Mesodermal cell (in vitro differentiated cells): ENCODE measurements at regions not wholly inside any gene's neighbourhood (a gene's known extent, or its start where the extent isn't known, plus 50 kb on each side); places are given as distances from the start of the nearest gene placed in this dataset.
A peak's percentile ranks its signal among the peaks of the same experiment; 100 is the strongest.

Source experiments
- H3K27ac ChIP-seq: 2 replicates; pipeline ENCODE4 v1.7.0; 2013; ENCODE audit warnings: mild to moderate bottlenecking, low read depth, low read length, moderate library complexity; ENCODE audit not compliant: severe bottlenecking
- H3K36me3 ChIP-seq: 2 replicates; pipeline ENCODE4 v1.7.1; 2013; ENCODE audit warnings: mild to moderate bottlenecking, low read length, moderate library complexity; ENCODE audit not compliant: control insufficient read depth, insufficient read depth
- H3K4me1 ChIP-seq: one replicate; pipeline ENCODE4 v1.7.1; 2013; ENCODE audit warnings: mild to moderate bottlenecking, low read length; ENCODE audit not compliant: insufficient read depth, control insufficient read depth, poor library complexity, severe bottlenecking
- H3K4me3 ChIP-seq: 2 replicates; pipeline ENCODE4 v1.7.0; 2013; ENCODE audit warnings: low read length, control low read depth, mild to moderate bottlenecking; ENCODE audit not compliant: insufficient read depth, poor library complexity, severe bottlenecking; ENCODE audit errors: extremely low read depth
- H3K9me3 ChIP-seq: 2 replicates; pipeline ENCODE4 v1.7.1; 2013; ENCODE audit warnings: mild to moderate bottlenecking, low read length, moderate library complexity; ENCODE audit not compliant: control insufficient read depth
- WGBS, 2 experiments: methylation state at CpG; one replicate each; pipeline ENCODE4 v1.1.5; 2013; ENCODE audit warnings: missing lambda C conversion rate in 2 of 2; ENCODE audit not compliant: insufficient coverage in 2 of 2; 5-methylcytosine and 5-hydroxymethylcytosine counted together

DNA sequence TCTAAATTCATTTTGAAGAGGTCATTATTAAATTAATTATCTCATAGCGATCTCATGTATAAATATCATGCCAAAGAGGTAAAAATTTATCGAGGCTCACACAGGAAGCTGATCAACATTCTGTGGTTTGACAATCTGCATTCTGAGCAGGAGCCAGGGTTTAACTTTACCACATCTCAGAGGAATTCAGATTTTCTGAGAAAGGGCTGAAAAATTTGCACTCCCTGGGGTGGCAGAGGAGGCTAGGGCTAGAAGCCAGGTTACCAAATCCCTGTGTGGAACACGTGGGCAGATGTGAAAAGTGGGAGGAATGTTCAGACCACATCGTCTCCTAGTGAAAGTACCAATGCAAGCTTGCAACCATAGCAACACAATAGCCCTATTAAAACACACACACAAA lies 63.5 kb upstream of the CTLA4 start:
- Histone ChIP-seq H3K27ac (no peak overlapping the region), H3K36me3 (no peaks in the 10 kb centered on the region), H3K9me3 (no peaks in the 10 kb centered on the region), H3K4me3 (no peak overlapping the region), H3K4me1 (no peaks in the 10 kb centered on the region)
- WGBS, 2 experiments: 100% methylated on average over 1 of the region's 4 CpGs; no CpG with 5 or more reads in 1 of the 2 experiments

DNA sequence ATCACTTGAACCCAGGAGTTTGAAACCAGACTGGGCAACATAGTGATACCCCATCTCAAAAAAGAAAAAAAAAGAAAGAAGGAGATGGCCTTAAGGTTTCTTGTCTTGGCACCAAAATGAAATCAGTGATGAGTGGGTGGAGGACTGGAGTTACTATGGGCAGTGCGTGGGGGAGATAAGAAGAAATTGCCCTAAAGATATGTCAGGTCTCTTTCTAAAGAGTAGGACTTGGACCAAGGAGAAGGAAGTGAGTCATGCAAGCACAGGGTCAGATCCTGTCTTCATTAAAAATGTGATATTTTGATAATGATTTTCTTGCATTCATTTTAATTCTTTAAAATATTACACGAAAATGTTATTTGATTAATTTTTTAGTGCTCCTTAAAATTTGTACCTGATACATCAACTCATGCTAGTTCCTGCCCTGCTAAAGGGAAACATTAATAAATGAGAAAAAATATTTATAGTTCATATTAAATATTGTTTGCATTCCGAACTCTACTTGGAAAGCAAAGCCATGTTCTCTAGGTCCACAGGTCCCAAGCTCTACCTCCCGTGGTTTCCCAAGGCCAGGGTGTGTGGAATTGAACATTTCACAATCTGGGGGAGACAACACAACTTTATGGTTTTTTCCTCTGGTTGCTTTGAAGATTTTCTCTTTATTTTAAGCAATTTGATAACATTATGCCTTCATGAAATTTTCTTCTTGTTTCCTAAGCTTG lies 62.6 kb upstream of the CTLA4 start:
- Histone ChIP-seq H3K36me3 (no peaks in the 10 kb centered on the region), H3K4me3 (no peak overlapping the region), H3K9me3 (no peaks in the 10 kb centered on the region), H3K4me1 (no peaks in the 10 kb centered on the region), H3K27ac (no peak overlapping the region)
- 100% methylated on average over 1 to 2 of the region's 4 CpGs for WGBS, 2 experiments

DNA sequence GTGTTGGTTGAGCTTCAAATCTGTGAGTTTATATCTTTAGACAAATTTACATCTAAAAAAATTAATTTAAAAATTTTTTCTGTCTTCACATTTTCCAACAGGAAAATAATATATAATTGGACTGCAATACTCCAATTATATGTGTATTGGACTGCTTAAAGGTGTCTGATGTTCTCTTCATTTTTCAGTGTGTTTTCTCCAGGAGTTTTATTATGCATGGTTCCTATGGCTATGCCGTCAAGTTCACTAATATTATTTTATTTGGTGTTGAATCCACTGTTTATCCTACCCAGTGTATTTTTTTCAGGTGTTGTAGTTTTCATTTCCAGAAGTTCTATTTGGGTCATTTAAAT lies 62.1 kb upstream of the CTLA4 start:
- no peaks in the 10 kb centered on the region for H3K4me1 ChIP-seq
- no peaks in the 10 kb centered on the region for H3K36me3 ChIP-seq
- WGBS, 2 experiments: no CpG with 5 or more reads among the region's 1 CpG
- H3K9me3 ChIP-seq: no peaks in the 10 kb centered on the region
- no peak overlapping the region for H3K4me3 ChIP-seq
- H3K27ac ChIP-seq: no peak overlapping the region

DNA sequence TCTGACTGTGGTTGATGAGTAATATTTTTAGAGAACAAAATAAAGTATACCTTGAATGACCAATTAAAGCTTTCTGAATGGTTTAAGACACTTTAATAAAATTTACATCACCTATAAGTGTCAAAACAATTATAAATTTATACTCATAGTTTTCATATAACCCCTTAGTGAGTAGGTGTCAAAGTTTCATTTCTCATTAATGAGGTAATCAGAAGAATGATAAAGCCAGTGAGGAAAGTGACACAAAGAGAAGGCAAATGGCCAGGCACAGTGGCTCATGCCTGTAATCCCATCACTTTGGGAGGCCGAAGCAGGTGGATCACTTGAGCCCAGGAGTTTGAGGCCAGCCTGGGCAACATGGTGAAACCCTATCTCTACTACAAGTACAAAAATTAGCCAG lies 60.8 kb upstream of the CTLA4 start:
- no peak overlapping the region for H3K27ac ChIP-seq
- peaks cover 5% of the 10 kb centered on the region for H3K4me1 ChIP-seq
- no peak overlapping the region for H3K4me3 ChIP-seq
- H3K36me3 ChIP-seq: no peaks in the 10 kb centered on the region
- no peaks in the 10 kb centered on the region for H3K9me3 ChIP-seq
- WGBS, 2 experiments: 80 to 89% methylated on average over 1 of the region's 1 CpG

DNA sequence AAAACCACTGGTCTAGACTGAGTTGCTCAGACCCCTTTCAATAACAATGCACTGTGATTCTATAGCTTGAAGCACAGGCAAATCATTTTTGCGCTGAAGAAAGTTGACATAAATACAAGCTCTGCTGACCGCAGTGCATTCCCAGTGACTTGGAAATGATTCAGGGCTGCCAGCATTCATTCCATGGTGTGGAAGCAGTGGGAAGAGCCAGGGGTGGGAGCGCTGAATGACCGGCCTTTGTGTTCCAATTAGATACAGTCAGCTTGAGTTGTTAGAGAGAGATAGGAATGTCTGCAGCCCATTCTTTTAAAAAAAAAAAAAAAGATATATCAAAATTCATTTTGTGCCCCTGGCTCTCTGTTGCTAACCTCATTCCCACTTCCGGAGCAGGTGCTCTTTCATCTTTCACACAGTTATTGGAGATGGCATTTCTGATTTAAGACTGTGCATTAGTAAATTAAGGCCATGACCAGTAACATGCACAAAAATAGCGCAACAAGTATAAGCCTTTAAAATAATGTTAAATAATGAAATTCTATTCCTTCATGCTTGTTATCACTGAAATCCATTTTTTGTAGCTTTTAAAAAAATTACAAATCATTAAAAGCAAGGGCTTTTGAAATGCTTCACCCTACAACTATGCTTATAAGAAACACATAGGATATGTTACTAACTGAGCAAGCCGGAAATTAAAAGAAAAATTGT lies 59.4 kb upstream of the CTLA4 start:
- WGBS, 2 experiments: 61 to 65% methylated on average over 3 of the region's 7 CpGs
- H3K36me3 ChIP-seq: no peaks in the 10 kb centered on the region
- H3K4me3 ChIP-seq: no peak overlapping the region
- H3K27ac ChIP-seq: peak overlapping the region; percentile 56
- H3K4me1 ChIP-seq: peaks cover 11% of the 10 kb centered on the region
- H3K9me3 ChIP-seq: no peaks in the 10 kb centered on the region

DNA sequence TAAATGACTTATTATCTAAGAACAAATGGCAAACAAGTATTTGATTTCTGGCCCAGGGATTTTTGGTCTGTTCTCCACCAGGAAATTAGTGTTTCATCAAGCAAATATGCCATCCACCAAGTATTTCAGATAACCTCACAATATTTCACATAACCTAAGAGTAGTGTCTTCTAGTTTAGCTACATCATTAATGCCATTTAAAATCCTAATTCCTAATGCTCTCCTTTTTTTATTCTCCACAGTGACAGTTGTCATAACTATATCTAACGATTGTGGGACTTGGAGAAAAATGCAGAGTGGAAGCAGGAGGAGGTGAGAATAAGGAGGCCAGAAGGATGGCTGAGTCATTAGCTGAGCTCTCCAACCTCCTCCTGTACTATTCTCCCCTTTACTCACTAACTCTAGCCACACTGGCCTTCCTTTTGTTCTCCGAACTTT lies 58.5 kb upstream of the CTLA4 start:
- Histone ChIP-seq H3K36me3 (no peaks in the 10 kb centered on the region), H3K4me1 (peaks cover 11% of the 10 kb centered on the region), H3K27ac (no peak overlapping the region), H3K4me3 (no peak overlapping the region), H3K9me3 (no peaks in the 10 kb centered on the region)
- WGBS, 2 experiments: 50 to 67% methylated on average over 1 of the region's 2 CpGs

DNA sequence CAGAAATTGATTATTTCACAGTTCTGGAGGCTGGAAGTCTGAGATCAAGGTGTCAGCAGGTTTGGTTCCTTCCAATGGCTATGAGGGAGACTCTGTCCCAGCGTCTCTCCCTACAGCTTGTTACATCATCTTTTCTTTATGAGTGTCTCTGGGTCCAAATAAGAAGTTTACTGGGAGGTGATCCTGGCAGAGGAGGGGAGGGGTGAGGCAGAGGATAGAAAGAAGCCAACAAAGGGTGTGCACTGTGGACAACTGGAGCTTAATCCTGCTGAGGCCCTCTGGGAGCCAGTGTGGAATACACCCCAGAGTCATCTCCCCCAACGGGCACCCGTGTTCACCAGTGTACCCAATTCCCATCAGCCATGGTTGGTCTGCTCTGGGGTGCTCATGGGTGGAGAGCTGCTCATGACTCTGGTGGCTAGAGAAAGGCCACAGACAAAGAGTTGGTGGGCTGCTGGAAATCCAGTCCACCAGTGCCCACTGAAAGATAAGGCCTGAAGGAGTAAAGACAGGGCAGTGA lies 57.5 kb upstream of the CTLA4 start:
- no peaks in the 10 kb centered on the region for H3K36me3 ChIP-seq
- no peak overlapping the region for H3K27ac ChIP-seq
- no peaks in the 10 kb centered on the region for H3K9me3 ChIP-seq
- WGBS, 2 experiments: 83% methylated on average over 1 of the region's 3 CpGs; no CpG with 5 or more reads in 1 of the 2 experiments
- H3K4me1 ChIP-seq: peaks cover 13% of the 10 kb centered on the region
- no peak overlapping the region for H3K4me3 ChIP-seq

DNA sequence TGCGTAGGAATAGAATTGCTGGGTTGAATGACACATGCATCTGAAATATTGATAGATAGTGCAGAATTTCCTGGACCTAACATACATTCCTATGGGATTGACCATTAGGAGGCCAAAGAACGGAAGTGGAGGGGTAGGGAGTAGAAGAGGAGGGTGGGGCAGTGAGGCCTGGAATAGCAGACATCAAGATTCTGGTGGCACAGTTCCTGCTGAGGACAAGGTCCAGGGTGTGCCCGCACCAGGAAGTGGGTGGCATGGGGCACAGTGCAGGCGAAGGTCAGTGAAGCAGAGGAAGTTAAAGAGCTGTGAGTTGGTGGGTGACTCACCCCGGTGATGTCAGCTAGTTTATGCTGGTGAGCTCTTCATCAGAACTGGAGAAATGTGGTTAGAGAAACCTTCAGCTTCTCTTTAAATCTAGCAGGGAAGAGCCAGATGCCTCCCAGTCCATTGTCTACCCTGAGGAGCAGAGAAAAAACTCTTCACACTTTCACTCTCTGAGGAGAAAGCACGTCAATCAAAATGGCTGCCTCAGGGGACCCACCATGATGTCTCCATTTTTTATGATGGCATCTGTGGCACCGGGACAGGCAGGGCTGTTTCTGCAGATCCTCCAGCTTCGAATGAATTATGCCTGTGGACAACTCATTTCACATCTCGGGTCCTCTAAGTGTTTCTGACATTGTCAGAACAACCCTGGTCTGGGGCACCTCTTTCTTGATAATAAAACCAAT lies 55.9 kb upstream of the CTLA4 start:
- no peaks in the 10 kb centered on the region for H3K9me3 ChIP-seq
- peaks cover 13% of the 10 kb centered on the region for H3K4me1 ChIP-seq
- no peaks in the 10 kb centered on the region for H3K36me3 ChIP-seq
- WGBS, 2 experiments: 75 to 78% methylated on average over 4 to 9 of the region's 9 CpGs
- no peak overlapping the region for H3K4me3 ChIP-seq
- peak overlapping the region; percentile 45 for H3K27ac ChIP-seq

DNA sequence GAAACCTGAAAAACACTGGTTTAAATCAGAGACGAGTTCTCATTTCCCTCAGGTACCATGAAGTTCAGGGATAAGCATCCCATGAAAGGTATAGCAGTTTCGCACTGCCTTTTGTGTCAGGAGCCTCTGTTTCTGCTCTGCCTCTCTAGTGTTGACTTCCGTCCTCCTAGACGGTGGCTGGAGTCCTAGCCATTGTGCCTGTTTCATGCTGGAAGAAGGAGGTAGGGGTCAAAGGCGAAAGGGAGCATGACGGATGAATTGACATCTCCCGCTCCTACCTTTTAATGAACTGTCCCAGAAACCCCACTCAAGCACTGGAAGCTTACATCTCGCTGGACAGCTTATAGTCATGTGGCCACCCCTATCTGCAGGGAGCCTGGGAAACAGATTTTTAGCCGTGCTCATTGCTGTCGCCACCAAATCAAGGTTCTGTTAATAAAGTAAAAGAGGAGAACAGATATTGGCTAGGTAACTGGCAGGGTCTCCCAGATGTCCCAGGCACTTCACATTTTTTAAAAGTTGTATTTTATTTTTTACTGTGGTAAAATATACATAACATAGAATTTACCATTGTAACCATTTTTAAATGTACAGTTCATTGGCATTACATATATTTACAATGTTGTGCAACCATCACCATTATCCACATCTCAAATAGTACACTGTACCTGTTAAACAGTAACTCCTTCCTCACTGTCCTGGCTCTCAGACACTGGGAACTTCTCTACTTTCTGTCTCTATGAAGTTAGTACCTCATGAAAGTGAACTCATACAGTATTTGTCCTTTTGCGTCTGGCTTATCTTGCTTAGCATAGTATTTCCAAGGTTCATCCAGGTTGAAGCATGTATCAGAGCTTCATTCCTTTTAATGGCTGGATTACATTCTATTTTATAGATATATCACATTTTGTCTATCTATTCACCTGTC lies 55.0 kb upstream of the CTLA4 start:
- no peaks in the 10 kb centered on the region for H3K36me3 ChIP-seq
- H3K27ac ChIP-seq: no peak overlapping the region
- 88 to 95% methylated on average over 10 to 11 of the region's 11 CpGs for WGBS, 2 experiments
- H3K4me3 ChIP-seq: no peak overlapping the region
- peaks cover 13% of the 10 kb centered on the region for H3K4me1 ChIP-seq
- no peaks in the 10 kb centered on the region for H3K9me3 ChIP-seq

DNA sequence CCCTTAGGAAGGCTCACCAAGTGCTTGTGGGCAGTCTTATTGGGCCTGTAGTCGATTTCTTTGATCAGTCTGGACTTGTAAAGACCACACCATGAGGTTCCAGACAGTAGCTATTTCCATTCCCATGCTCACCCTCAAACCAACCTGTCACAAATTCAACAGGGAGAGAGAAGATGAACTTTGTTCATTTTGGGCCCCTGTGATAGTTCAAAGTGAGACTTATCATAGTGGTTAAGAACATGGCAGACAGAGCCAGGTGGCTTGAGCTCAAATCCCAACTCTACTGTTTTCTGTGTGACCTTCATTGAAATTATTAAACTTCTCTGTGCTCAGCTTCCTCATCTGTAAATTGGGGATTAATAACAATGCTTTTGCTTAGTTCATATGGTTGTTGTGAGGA lies 53.9 kb upstream of the CTLA4 start:
- no peaks in the 10 kb centered on the region for H3K9me3 ChIP-seq
- no peak overlapping the region for H3K27ac ChIP-seq
- H3K4me1 ChIP-seq: peaks cover 13% of the 10 kb centered on the region
- 67% methylated on average over 1 of the region's 1 CpG; no CpG with 5 or more reads in 1 of the 2 experiments for WGBS, 2 experiments
- H3K36me3 ChIP-seq: no peaks in the 10 kb centered on the region
- no peak overlapping the region for H3K4me3 ChIP-seq
